ENCODE measurements at regions not wholly inside any gene's neighbourhood (a gene's known extent, or its start where the extent isn't known, plus 50 kb on each side); places are given as distances from the start of the nearest gene placed in this dataset.

DNA sequence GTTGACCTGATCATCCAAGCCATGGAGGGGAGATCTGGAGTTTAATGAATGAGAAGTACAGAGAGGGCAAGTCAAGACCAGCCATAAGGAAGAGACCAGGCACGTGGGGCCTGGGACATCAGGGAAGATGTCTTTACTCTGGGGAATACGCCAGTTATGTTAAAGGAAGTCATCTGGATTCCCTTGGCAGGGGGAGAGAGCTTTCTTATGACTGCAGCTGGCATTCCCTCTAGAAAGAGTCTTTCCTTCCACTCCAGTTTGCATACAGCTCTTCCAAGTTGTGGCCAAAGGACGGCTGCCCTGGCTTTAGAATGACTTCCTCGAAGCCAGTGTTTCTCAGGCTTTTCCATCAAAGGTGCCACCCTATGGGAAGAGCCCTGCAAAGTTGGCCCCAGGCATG lies 93.6 kb upstream of the AGBL1 start:
- no TSS peak for BruUV-seq (replicated peaks)
- ChIA-PET CTCF (no interaction called here), POLR2A (no interaction called here)
- Histone ChIP-seq H3K27me3 (ENCODE audit: control insufficient read depth in 2 of 2, insufficient read depth in 2 of 2, low read length in 2 of 2) (no peaks in the 10 kb centered on the region), H3K9me3 (replicated peaks; ENCODE audit: control insufficient read depth, insufficient read depth, low read length) (peaks cover 2% of the 10 kb centered on the region), H4K20me1 (replicated peaks; ENCODE audit: control insufficient read depth, extremely low read depth, insufficient read depth, low read length) (no peaks in the 10 kb centered on the region), H3K4me3 (replicated peaks in 1 of 3; ENCODE audit: insufficient read depth in 1 of 3, low read depth in 1 of 3, low read length in 3 of 3) (no peak overlapping the region), H2AFZ (ENCODE audit: low read depth, low read length) (no peak overlapping the region), H3K4me2 (ENCODE audit: insufficient read depth, low read length) (no peak overlapping the region), H3K9ac (replicated peaks; ENCODE audit: extremely low read depth, insufficient read depth, low read length) (no peak overlapping the region), H3K27ac (ENCODE audit: insufficient read depth, low read depth, low read length) (no peak overlapping the region), H3K9me1 (replicated peaks; ENCODE audit: control insufficient read depth, extremely low read depth, insufficient read depth, low read length) (no peaks in the 10 kb centered on the region), H3K79me2 (ENCODE audit: control insufficient read depth, insufficient read depth, low read length) (no peaks in the 10 kb centered on the region), H3K4me1 (ENCODE audit: control insufficient read depth, extremely low read depth, insufficient read depth, low read length) (no peaks in the 10 kb centered on the region), H3K36me3 (ENCODE audit: control insufficient read depth in 2 of 2, extremely low read depth in 1 of 2, insufficient read depth in 2 of 2, low read length in 2 of 2) (no peaks in the 10 kb centered on the region)
- TF ChIP-seq, protein P1, sequence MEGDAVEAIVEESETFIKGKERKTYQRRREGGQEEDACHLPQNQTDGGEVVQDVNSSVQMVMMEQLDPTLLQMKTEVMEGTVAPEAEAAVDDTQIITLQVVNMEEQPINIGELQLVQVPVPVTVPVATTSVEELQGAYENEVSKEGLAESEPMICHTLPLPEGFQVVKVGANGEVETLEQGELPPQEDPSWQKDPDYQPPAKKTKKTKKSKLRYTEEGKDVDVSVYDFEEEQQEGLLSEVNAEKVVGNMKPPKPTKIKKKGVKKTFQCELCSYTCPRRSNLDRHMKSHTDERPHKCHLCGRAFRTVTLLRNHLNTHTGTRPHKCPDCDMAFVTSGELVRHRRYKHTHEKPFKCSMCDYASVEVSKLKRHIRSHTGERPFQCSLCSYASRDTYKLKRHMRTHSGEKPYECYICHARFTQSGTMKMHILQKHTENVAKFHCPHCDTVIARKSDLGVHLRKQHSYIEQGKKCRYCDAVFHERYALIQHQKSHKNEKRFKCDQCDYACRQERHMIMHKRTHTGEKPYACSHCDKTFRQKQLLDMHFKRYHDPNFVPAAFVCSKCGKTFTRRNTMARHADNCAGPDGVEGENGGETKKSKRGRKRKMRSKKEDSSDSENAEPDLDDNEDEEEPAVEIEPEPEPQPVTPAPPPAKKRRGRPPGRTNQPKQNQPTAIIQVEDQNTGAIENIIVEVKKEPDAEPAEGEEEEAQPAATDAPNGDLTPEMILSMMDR (IDR thresholded peaks at IDR 0.05; ENCODE audit: extremely low read depth in 1 of 2, insufficient read depth in 1 of 2, low read depth in 1 of 2, low read length in 2 of 2), result no peak
- TF ChIP-seq POLR2A (IDR thresholded peaks at IDR 0.05; ENCODE audit: low read depth, low read length), result no peak
- TF ChIP-seq JUN (IDR thresholded peaks at IDR 0.05; ENCODE audit: borderline replicate concordance, insufficient read depth, insufficient read length, low read depth), result no peak
- intact Hi-C loops (cut with micrococcal nuclease) (no loop called here), dilution Hi-C loops (cut with MboI; ENCODE audit: extremely low pct_ligation_motif_present, low sequenced_read_pairs) (no loop called here)
- FAIRE-seq (no peak), DNase-seq (ENCODE audit: low read depth, low spot score) (no peak)

DNA sequence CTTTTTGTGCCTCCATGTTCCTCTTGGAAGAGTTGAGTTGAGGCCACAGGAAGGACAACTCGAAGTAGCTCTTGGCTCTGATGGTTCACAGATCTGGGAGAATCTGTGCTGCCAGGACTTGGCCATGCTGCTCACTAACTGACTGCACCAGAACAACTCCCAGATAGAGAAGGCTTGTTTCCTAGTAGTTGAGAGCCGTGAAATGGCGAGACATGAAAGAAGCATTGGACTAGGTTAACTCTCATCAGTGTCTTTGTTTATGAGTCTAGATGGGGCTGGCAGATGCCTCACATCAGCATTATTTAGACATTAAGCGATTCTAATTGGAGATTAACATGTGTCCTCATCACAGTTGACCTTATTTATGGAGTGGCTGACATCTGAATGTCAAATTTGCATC lies 92.9 kb upstream of the AGBL1 start:
- Histone ChIP-seq H3K27ac (ENCODE audit: insufficient read depth, low read depth, low read length) (no peak overlapping the region), H3K27me3 (ENCODE audit: control insufficient read depth in 2 of 2, insufficient read depth in 2 of 2, low read length in 2 of 2) (no peaks in the 10 kb centered on the region), H3K4me3 (replicated peaks in 1 of 3; ENCODE audit: insufficient read depth in 1 of 3, low read depth in 1 of 3, low read length in 3 of 3) (no peak overlapping the region), H3K9me3 (replicated peaks; ENCODE audit: control insufficient read depth, insufficient read depth, low read length) (peaks cover 2% of the 10 kb centered on the region), H3K9ac (replicated peaks; ENCODE audit: extremely low read depth, insufficient read depth, low read length) (no peak overlapping the region), H3K9me1 (replicated peaks; ENCODE audit: control insufficient read depth, extremely low read depth, insufficient read depth, low read length) (no peaks in the 10 kb centered on the region), H3K4me1 (ENCODE audit: control insufficient read depth, extremely low read depth, insufficient read depth, low read length) (no peaks in the 10 kb centered on the region), H3K79me2 (ENCODE audit: control insufficient read depth, insufficient read depth, low read length) (no peaks in the 10 kb centered on the region), H3K36me3 (ENCODE audit: control insufficient read depth in 2 of 2, extremely low read depth in 1 of 2, insufficient read depth in 2 of 2, low read length in 2 of 2) (no peaks in the 10 kb centered on the region), H4K20me1 (replicated peaks; ENCODE audit: control insufficient read depth, extremely low read depth, insufficient read depth, low read length) (no peaks in the 10 kb centered on the region), H2AFZ (ENCODE audit: low read depth, low read length) (no peak overlapping the region), H3K4me2 (ENCODE audit: insufficient read depth, low read length) (no peak overlapping the region)
- ChIA-PET CTCF (no interaction called here), POLR2A (no interaction called here)
- no peak for FAIRE-seq
- dilution Hi-C loops (cut with MboI; ENCODE audit: extremely low pct_ligation_motif_present, low sequenced_read_pairs) (no loop called here), intact Hi-C loops (cut with micrococcal nuclease) (no loop called here)
- DNase-seq (ENCODE audit: low read depth, low spot score), result no peak
- TF ChIP-seq FOS (IDR thresholded peaks at IDR 0.05; ENCODE audit: borderline replicate concordance, insufficient read depth, low read length) (no peak), MAX (IDR thresholded peaks at IDR 0.05; ENCODE audit: insufficient read depth, insufficient read length) (no peak), JUN (IDR thresholded peaks at IDR 0.05; ENCODE audit: borderline replicate concordance, insufficient read depth, insufficient read length, low read depth) (no peak), GATA2 (IDR thresholded peaks at IDR 0.05; ENCODE audit: insufficient read depth, insufficient read length, low read depth, low read length) (no peak), POLR2AphosphoS5 (IDR thresholded peaks at IDR 0.05; ENCODE audit: insufficient read depth, low read depth, low read length) (no peak), POLR2A (IDR thresholded peaks at IDR 0.05; ENCODE audit: low read depth, low read length) (no peak), EZH2 (IDR thresholded peaks at IDR 0.05; ENCODE audit: borderline replicate concordance, low read depth, low read length, severe bottlenecking) (no peak), MYC (IDR thresholded peaks at IDR 0.05; ENCODE audit: low read depth, low read length) (no peak)
- TF ChIP-seq, protein P1 (IDR thresholded peaks at IDR 0.05; ENCODE audit: extremely low read depth in 1 of 2, insufficient read depth in 1 of 2, low read depth in 1 of 2, low read length in 2 of 2), result no peak
- no TSS peak for BruUV-seq (replicated peaks)

Data from endothelial cell of umbilical vein (primary cell).